GM12865 (cell line): ENCODE measurements at regions not wholly inside any gene's neighbourhood (a gene's known extent, or its start where the extent isn't known, plus 50 kb on each side); places are given as distances from the start of the nearest gene placed in this dataset.
"Not testable (repeated sequence)": the region's sequence is repeated elsewhere in the genome, so short reads cannot be mapped to it uniquely, and the experiment has no call there.

Experiments
- DNase-seq: peaks from one replicate; pipeline ENCODE4 v3.0.0; 2010; ENCODE audit warnings: low read depth
- H3K4me3 ChIP-seq: 2 replicates; pipeline ENCODE4 v1.5.1; 2011; ENCODE audit warnings: mild to moderate bottlenecking, low read depth, low read length, control low read depth
- CTCF ChIP-seq: IDR thresholded peaks from 2 replicates; pipeline ENCODE4 v1.5.1; 2011; ENCODE audit warnings: low read length, control low read depth, low read depth, inconsistent platforms; ENCODE audit not compliant: insufficient read depth; ENCODE audit errors: missing control alignments

- no peak overlapping the region for H3K4me3 ChIP-seq
- TF ChIP-seq CTCF: no peak
- no peak for DNase-seq
Measured at GRCh38 chr2:146720170-146720569, 1124.7 kb upstream of the ACVR2A start.

GRCh38 chr2:146716591-146716990 lies 1128.2 kb upstream of the ACVR2A start:
- H3K4me3 ChIP-seq: no peak overlapping the region
- no peak for DNase-seq
- TF ChIP-seq CTCF: no peak

GRCh38 chr2:146709004-146709403 lies 1135.8 kb upstream of the ACVR2A start:
- H3K4me3 ChIP-seq: no peak overlapping the region
- no peak for DNase-seq
- TF ChIP-seq CTCF: no peak

- peak; percentile 37 for DNase-seq
Measured at GRCh38 chr2:146701183-146701582, 1143.6 kb upstream of the ACVR2A start.

GRCh38 chr2:146697307-146697706 lies 1147.5 kb upstream of the ACVR2A start:
- no peak for DNase-seq
- no peak overlapping the region for H3K4me3 ChIP-seq
- no peak for TF ChIP-seq CTCF

More at GRCh38 chr2:146701183-146701582, 1143.6 kb upstream of the ACVR2A start:
- H3K4me3 ChIP-seq: no peak overlapping the region
- TF ChIP-seq CTCF: peak; percentile 20

GRCh38 chr2:146696787-146697186 lies 1148.0 kb upstream of the ACVR2A start:
- not testable (repeated sequence) for DNase-seq, H3K4me3 ChIP-seq

GRCh38 chr2:146681991-146682390 lies 1162.8 kb upstream of the ACVR2A start:
- DNase-seq: no peak
- no peak overlapping the region for H3K4me3 ChIP-seq
- TF ChIP-seq CTCF: no peak

GRCh38 chr2:146678516-146678915 lies 1166.3 kb upstream of the ACVR2A start:
- DNase-seq: no peak
- no peak for TF ChIP-seq CTCF
- no peak overlapping the region for H3K4me3 ChIP-seq
